DND-41 (cell line): ENCODE measurements at regions not wholly inside any gene's neighbourhood (a gene's known extent, or its start where the extent isn't known, plus 50 kb on each side); places are given as distances from the start of the nearest gene placed in this dataset.

Experiments
- ATAC-seq: fragments of 200-7000 bp; cut with Tn5 transposase; 3 replicates; pipeline ENCODE4 v1.9.1; 2021; ENCODE audit warnings: low read depth; ENCODE audit not compliant: insufficient read depth
- DNase-seq: peaks from one replicate; pipeline ENCODE4 v3.0.0-alpha.2; 2020
- H2AFZ ChIP-seq: 2 replicates; pipeline ENCODE4 v1.6.0; 2012; ENCODE audit warnings: low read depth, low read length
- H3K27ac ChIP-seq: 2 replicates; pipeline ENCODE4 v1.5.1; 2012; ENCODE audit warnings: low read length, inconsistent platforms
- H3K27me3 ChIP-seq: fragments of 200-600 bp; sonication (generic); 2 replicates; pipeline ENCODE4 v1.6.0; 2012; ENCODE audit warnings: low read length, mild to moderate bottlenecking, inconsistent platforms; ENCODE audit not compliant: insufficient read depth, poor library complexity
- H3K36me3 ChIP-seq: 2 replicates; pipeline ENCODE4 v1.5.1; 2012; ENCODE audit warnings: low read length, inconsistent platforms; ENCODE audit not compliant: insufficient read depth
- H3K4me1 ChIP-seq: 2 replicates; pipeline ENCODE4 v1.5.1; 2012; ENCODE audit warnings: mild to moderate bottlenecking, low read length; ENCODE audit not compliant: insufficient read depth
- H3K4me2 ChIP-seq: 2 replicates; pipeline ENCODE4 v1.6.0; 2012; ENCODE audit warnings: mild to moderate bottlenecking, moderate library complexity, low read length, inconsistent platforms; ENCODE audit not compliant: insufficient read depth
- H3K4me3 ChIP-seq, 2 experiments: fragments of 200-600 bp in 1 of 2; shearing (Covaris generic) in 1 of 2; 2 replicates each; pipeline ENCODE4 v1.5.1; 2012 to 2016; ENCODE audit warnings: inconsistent platforms in 2 of 2, low read length in 2 of 2, mild to moderate bottlenecking in 2 of 2, low read depth in 1 of 2, moderate library complexity in 1 of 2
- H3K79me2 ChIP-seq: 2 replicates; pipeline ENCODE4 v1.6.0; 2012; ENCODE audit warnings: low read length, inconsistent platforms; ENCODE audit not compliant: insufficient read depth
- H3K9ac ChIP-seq: 2 replicates; pipeline ENCODE4 v1.6.0; 2012; ENCODE audit warnings: low read depth, mild to moderate bottlenecking, inconsistent platforms, low read length, moderate library complexity
- H3K9me3 ChIP-seq: 2 replicates; pipeline ENCODE4 v1.5.1; 2012; ENCODE audit warnings: low read length, moderate library complexity, mild to moderate bottlenecking, inconsistent platforms; ENCODE audit not compliant: insufficient read depth, severe bottlenecking
- H4K20me1 ChIP-seq: 2 replicates; pipeline ENCODE4 v1.6.0; 2012; ENCODE audit warnings: low read length; ENCODE audit not compliant: insufficient read depth
- EZH2 ChIP-seq: IDR thresholded peaks from 3 replicates; pipeline ENCODE4 v1.6.1; 2012; ENCODE audit warnings: borderline replicate concordance, low read depth, mild to moderate bottlenecking, moderate library complexity, low read length, inconsistent platforms; ENCODE audit not compliant: severe bottlenecking
- TF ChIP-seq, protein P1 (sequence below): IDR thresholded peaks from 2 replicates; pipeline ENCODE4 v1.5.1; 2012; ENCODE audit warnings: borderline replicate concordance, low read length, moderate library complexity, mild to moderate bottlenecking; ENCODE audit not compliant: poor library complexity, severe bottlenecking; ENCODE audit errors: extremely low read depth

DNA sequence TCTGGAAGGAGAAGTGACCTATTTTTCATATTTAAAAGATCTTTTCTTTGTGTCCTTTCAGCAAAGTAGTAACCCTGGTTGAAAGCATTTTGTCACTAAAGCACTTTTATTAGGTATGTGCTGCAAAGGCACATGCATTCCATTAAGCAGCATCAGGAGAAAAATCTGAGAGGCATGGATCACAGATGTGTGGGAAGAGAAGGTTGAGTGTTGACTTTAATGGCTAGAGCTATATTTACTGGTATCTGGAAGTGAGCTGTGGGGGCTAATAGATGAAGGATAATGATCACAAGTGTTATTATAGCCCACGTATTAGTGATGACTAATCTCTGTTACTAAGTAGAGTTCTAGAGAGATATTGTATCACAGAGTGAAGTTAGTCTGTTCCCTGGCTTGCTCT is 1520.7 kb downstream of the ARAP2 start:
- Histone ChIP-seq H3K36me3 (no peaks in the 10 kb centered on the region), H3K4me1 (no peaks in the 10 kb centered on the region), H3K27me3 (no peaks in the 10 kb centered on the region), H3K79me2 (no peaks in the 10 kb centered on the region), H3K27ac (no peak overlapping the region), H3K9ac (no peak overlapping the region), H3K4me3 (no peak overlapping the region), H2AFZ (no peak overlapping the region), H4K20me1 (no peaks in the 10 kb centered on the region), H3K4me2 (no peak overlapping the region), H3K9me3 (no peaks in the 10 kb centered on the region)
- no peak for TF ChIP-seq EZH2
- TF ChIP-seq, protein P1, sequence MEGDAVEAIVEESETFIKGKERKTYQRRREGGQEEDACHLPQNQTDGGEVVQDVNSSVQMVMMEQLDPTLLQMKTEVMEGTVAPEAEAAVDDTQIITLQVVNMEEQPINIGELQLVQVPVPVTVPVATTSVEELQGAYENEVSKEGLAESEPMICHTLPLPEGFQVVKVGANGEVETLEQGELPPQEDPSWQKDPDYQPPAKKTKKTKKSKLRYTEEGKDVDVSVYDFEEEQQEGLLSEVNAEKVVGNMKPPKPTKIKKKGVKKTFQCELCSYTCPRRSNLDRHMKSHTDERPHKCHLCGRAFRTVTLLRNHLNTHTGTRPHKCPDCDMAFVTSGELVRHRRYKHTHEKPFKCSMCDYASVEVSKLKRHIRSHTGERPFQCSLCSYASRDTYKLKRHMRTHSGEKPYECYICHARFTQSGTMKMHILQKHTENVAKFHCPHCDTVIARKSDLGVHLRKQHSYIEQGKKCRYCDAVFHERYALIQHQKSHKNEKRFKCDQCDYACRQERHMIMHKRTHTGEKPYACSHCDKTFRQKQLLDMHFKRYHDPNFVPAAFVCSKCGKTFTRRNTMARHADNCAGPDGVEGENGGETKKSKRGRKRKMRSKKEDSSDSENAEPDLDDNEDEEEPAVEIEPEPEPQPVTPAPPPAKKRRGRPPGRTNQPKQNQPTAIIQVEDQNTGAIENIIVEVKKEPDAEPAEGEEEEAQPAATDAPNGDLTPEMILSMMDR = no peak
- DNase-seq = no peak
- no peak for ATAC-seq

DNA sequence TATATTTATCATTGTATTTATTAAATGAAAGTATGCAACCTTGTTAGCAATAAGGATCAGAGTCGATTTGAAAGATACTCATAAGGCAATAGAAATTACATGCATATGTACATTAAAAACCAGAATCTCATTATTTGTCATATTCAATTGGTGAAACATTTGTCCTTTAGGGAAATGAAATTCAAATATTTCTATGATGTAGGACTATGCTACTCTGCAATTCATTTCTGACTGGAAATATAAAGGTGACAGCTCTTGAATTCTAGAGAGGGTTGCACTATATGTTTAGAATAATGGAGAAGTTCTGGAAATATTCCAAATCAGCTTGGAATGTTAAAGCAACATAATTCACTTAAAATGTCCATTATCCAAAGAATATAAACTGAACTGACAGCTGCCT is 1519.8 kb downstream of the ARAP2 start:
- no peak overlapping the region for H3K27ac ChIP-seq
- no peaks in the 10 kb centered on the region for H3K36me3 ChIP-seq
- no peaks in the 10 kb centered on the region for H3K79me2 ChIP-seq
- ATAC-seq (no peak), DNase-seq (no peak)
- H3K4me1 ChIP-seq = no peaks in the 10 kb centered on the region
- no peak overlapping the region for H3K4me2 ChIP-seq
- H3K9me3 ChIP-seq = no peaks in the 10 kb centered on the region
- H4K20me1 ChIP-seq = no peaks in the 10 kb centered on the region
- no peak overlapping the region for H3K4me3 ChIP-seq
- TF ChIP-seq, protein P1 = no peak
- no peak for TF ChIP-seq EZH2
- no peaks in the 10 kb centered on the region for H3K27me3 ChIP-seq
- no peak overlapping the region for H2AFZ ChIP-seq
- no peak overlapping the region for H3K9ac ChIP-seq

DNA sequence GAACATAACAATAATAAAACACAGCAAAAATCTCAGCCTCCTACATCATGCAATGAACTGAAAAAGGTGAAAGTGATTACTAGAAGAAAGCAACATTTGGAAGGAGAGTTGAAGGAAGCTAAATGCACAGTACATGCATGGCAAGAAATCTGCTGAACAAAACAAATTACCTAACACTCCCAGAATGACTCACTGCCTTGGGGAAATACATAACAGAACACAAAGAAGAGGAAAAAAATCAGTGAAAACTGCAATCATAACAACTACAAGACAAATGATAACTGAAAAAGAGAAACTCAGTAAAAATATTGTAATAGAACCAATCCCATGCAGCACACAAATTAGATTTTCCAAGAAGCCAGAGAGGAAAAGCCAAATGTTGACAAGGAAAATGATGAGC is 1513.2 kb downstream of the ARAP2 start:
- no peaks in the 10 kb centered on the region for H3K36me3 ChIP-seq
- H2AFZ ChIP-seq = no peak overlapping the region
- H3K9ac ChIP-seq = no peak overlapping the region
- H3K4me2 ChIP-seq = no peak overlapping the region
- H4K20me1 ChIP-seq = no peaks in the 10 kb centered on the region
- no peaks in the 10 kb centered on the region for H3K4me1 ChIP-seq
- no peak overlapping the region for H3K27ac ChIP-seq
- TF ChIP-seq, protein P1 = no peak
- no peaks in the 10 kb centered on the region for H3K9me3 ChIP-seq
- DNase-seq = no peak
- H3K79me2 ChIP-seq = no peaks in the 10 kb centered on the region
- no peak overlapping the region for H3K4me3 ChIP-seq
- no peaks in the 10 kb centered on the region for H3K27me3 ChIP-seq
- no peak for ATAC-seq

DNA sequence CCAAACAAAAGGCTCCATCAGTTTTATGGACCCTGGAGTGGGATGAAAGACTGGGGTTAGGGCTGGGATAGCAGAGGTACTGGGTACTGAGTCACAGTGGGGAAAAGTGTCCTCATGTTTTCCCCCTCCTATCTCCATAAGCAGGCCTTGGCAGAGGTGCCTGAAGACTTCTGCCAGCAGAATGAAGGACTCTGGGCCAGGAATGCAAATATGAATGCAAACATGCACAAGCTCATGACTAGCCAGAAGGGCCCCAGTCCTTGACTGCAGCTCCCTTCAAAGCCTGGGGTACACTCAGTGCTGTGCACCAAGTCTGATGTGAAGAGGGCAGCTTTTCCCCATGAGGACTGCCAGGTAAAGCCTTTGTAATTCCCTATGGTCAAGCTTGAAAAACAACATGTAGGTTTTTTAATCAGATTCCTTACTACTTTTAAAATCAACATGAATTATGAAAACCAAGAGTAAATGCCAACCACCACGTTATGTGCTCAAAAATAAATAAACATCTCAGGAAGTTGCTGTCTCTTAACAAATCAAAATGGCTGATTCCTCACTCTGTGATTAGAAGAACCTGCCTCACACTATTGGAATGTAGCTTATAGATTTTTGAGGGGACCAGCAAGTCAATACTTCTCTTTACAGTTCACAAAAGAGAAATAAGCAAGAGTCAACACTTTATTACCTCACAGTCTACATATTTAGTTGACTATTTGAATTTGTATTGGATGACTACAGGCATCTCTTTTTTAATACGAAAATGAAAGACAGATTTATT is 1512.0 kb downstream of the ARAP2 start:
- no peak for DNase-seq
- ATAC-seq = no peak

More for the DNA sequence above, 1512.0 kb downstream of the ARAP2 start:
- TF ChIP-seq, protein P1 = no peak
- no peak for TF ChIP-seq EZH2
- no peak overlapping the region for H3K9ac ChIP-seq
- no peaks in the 10 kb centered on the region for H3K79me2 ChIP-seq
- H3K27me3 ChIP-seq = no peaks in the 10 kb centered on the region
- H3K4me2 ChIP-seq = no peak overlapping the region
- no peak overlapping the region for H3K27ac ChIP-seq
- H2AFZ ChIP-seq = no peak overlapping the region
- no peaks in the 10 kb centered on the region for H4K20me1 ChIP-seq
- no peaks in the 10 kb centered on the region for H3K9me3 ChIP-seq
- no peaks in the 10 kb centered on the region for H3K36me3 ChIP-seq
- no peaks in the 10 kb centered on the region for H3K4me1 ChIP-seq
- no peak overlapping the region for H3K4me3 ChIP-seq
